ENCODE measurements at regions not wholly inside any gene's neighbourhood (a gene's known extent, or its start where the extent isn't known, plus 50 kb on each side); places are given as distances from the start of the nearest gene placed in this dataset.

- H3K4me1 Mint-ChIP-seq: peaks cover 0 to 3% (median 0%) of the 10 kb centered on the region in 7 donors
- DNase-seq (no peak), ATAC-seq (no peak)
- no peak overlapping the region for H3K4me3 ChIP-seq (ENCODE audit: low read length)
- no peaks in the 10 kb centered on the region for H3K36me3 Mint-ChIP-seq
- no peak overlapping the region for H3K4me3 Mint-ChIP-seq
- no peaks in the 10 kb centered on the region for H3K27me3 ChIP-seq (ENCODE audit: control insufficient read depth in 2 of 2, insufficient read depth in 2 of 2, low read length in 2 of 2)
- ChIA-PET POLR2A (no interaction called here), CTCF (no interaction called here)
- H3K4me1 ChIP-seq (ENCODE audit: control insufficient read depth in 2 of 2, insufficient read depth in 2 of 2, low read length in 2 of 2): no peaks in the 10 kb centered on the region
- H3K36me3 ChIP-seq (ENCODE audit: control insufficient read depth in 2 of 3, insufficient read depth in 3 of 3, low read length in 3 of 3): no peaks in the 10 kb centered on the region
- peaks cover 0 to 3% (median 0%) of the 10 kb centered on the region in 11 donors for H3K9me3 Mint-ChIP-seq
- H3K27ac ChIP-seq (ENCODE audit: low read depth, low read length): no peak overlapping the region
- peaks cover 6 to 35% (median 27%) of the 10 kb centered on the region in 5 donors for H3K27me3 Mint-ChIP-seq
- H3K27ac Mint-ChIP-seq: no peak overlapping the region
- no peaks in the 10 kb centered on the region for H3K9me3 ChIP-seq (ENCODE audit: control insufficient read depth in 2 of 3, low read length in 3 of 3)
- intact Hi-C loops (cut with micrococcal nuclease): no loop called here
These were observed 123.5 kb upstream of the CACNA1A start for GRCh38 chr19:13629687-13630357.

- no peak overlapping the region for H3K4me3 Mint-ChIP-seq
- no peaks in the 10 kb centered on the region for H3K27me3 ChIP-seq (ENCODE audit: control insufficient read depth in 2 of 2, insufficient read depth in 2 of 2, low read length in 2 of 2)
- H3K27ac ChIP-seq (ENCODE audit: low read depth, low read length): no peak overlapping the region
- no peak for ATAC-seq
- no peaks in the 10 kb centered on the region for H3K36me3 ChIP-seq (ENCODE audit: control insufficient read depth in 2 of 3, insufficient read depth in 3 of 3, low read length in 3 of 3)
- ChIA-PET POLR2A (no interaction called here), CTCF (no interaction called here)
- intact Hi-C loops (cut with micrococcal nuclease): no loop called here
- no peaks in the 10 kb centered on the region for H3K9me3 ChIP-seq (ENCODE audit: control insufficient read depth in 2 of 3, low read length in 3 of 3)
- no peak for DNase-seq
- H3K27me3 Mint-ChIP-seq: peaks cover 26 to 55% (median 46%) of the 10 kb centered on the region in 5 donors
- no peak overlapping the region for H3K4me3 ChIP-seq (ENCODE audit: low read length)
- no peaks in the 10 kb centered on the region for H3K4me1 ChIP-seq (ENCODE audit: control insufficient read depth in 2 of 2, insufficient read depth in 2 of 2, low read length in 2 of 2)
- peaks cover 0 to 2% (median 0%) of the 10 kb centered on the region in 11 donors for H3K9me3 Mint-ChIP-seq
- no peak overlapping the region for H3K27ac Mint-ChIP-seq
- H3K4me1 Mint-ChIP-seq: peaks cover 0 to under 1% (median 0%) of the 10 kb centered on the region in 7 donors
- no peaks in the 10 kb centered on the region for H3K36me3 Mint-ChIP-seq
These were observed 121.3 kb upstream of the CACNA1A start for GRCh38 chr19:13627531-13627930.

GRCh38 chr19:13623716-13624710 lies 117.7 kb upstream of the CACNA1A start:
- no peak overlapping the region for H3K4me3 ChIP-seq (ENCODE audit: low read length)
- Mint-ChIP-seq H3K36me3 (no peaks in the 10 kb centered on the region), H3K4me1 (no peaks in the 10 kb centered on the region), H3K9me3 (no peaks in the 10 kb centered on the region), H3K27me3 (peaks cover 29 to 67% (median 58%) of the 10 kb centered on the region in 5 donors), H3K27ac (peak overlapping the region in 1 of 9 donors; percentile 67), H3K4me3 (no peak overlapping the region)
- H3K4me1 ChIP-seq (ENCODE audit: control insufficient read depth in 2 of 2, insufficient read depth in 2 of 2, low read length in 2 of 2): no peaks in the 10 kb centered on the region
- no peak for DNase-seq
- no peaks in the 10 kb centered on the region for H3K27me3 ChIP-seq (ENCODE audit: control insufficient read depth in 2 of 2, insufficient read depth in 2 of 2, low read length in 2 of 2)
- H3K27ac ChIP-seq (ENCODE audit: low read depth, low read length): no peak overlapping the region
- ChIA-PET POLR2A (interaction anchor here (0.6 kb wide), 1 partner anchor 29 kb away, joined by 3 read pairs; no protein-coding TSS in a partner anchor), CTCF (no interaction called here)
- ATAC-seq: no peak
- intact Hi-C loops (cut with micrococcal nuclease): no loop called here
- H3K36me3 ChIP-seq (ENCODE audit: control insufficient read depth in 2 of 3, insufficient read depth in 3 of 3, low read length in 3 of 3): no peaks in the 10 kb centered on the region
- no peaks in the 10 kb centered on the region for H3K9me3 ChIP-seq (ENCODE audit: control insufficient read depth in 2 of 3, low read length in 3 of 3)

DNA sequence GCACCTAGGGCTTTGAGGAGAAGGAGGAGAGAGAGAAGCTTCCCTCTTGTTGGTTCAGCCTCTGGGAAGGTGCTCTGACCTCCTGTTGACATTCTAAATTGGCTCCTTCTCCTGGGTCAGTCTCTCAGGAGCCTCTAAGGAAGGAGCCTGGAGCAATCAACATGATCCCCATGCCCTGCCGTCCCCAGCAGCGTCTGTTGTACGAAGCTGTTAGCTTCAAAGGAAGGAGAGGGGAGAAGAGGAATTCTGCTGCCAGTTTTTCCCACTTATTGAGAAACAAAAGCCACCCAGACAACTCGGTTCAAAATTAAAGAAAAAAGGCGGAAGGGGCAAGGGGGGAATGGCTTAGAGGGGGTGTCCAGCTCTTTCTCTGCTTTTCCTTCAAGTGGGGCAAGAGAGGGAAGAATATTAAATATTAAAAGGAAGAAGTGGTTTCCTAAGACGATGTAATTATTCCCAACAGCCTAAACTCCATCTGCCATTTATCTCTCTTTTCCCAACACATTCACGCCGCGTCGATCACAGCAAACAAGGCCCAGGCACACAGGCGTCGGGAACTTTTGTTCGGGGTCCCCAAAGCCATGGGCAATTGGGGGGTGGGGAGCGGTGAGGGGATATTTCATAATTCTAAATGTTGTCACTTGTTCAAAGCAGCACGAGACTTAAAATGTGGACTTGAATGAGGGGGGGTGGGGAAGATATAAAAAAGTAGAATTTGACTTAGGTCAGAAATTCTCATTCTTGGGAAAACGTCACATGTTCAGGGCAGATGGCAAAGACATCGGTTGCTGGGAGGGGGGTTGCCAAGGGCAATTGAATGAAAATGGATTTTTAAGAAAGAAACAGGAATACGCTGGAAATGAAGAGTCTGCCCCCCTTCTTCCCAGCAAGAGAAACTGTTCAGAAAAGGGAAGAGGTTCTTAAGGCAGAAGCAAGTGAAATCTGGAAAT lies 116.8 kb upstream of the CACNA1A start:
- peaks cover 0 to 1% (median 0%) of the 10 kb centered on the region in 7 donors for H3K4me1 Mint-ChIP-seq
- Histone ChIP-seq H3K4me3 (ENCODE audit: low read length) (no peak overlapping the region), H3K27me3 (ENCODE audit: control insufficient read depth in 2 of 2, insufficient read depth in 2 of 2, low read length in 2 of 2) (no peaks in the 10 kb centered on the region), H3K36me3 (ENCODE audit: control insufficient read depth in 2 of 3, insufficient read depth in 3 of 3, low read length in 3 of 3) (no peaks in the 10 kb centered on the region), H3K4me1 (ENCODE audit: control insufficient read depth in 2 of 2, insufficient read depth in 2 of 2, low read length in 2 of 2) (no peaks in the 10 kb centered on the region), H3K9me3 (ENCODE audit: control insufficient read depth in 2 of 3, low read length in 3 of 3) (no peaks in the 10 kb centered on the region), H3K27ac (ENCODE audit: low read depth, low read length) (no peak overlapping the region)
- H3K36me3 Mint-ChIP-seq: no peaks in the 10 kb centered on the region
- ATAC-seq (no peak), DNase-seq (no peak)
- peaks cover 0 to 3% (median 0%) of the 10 kb centered on the region in 11 donors for H3K9me3 Mint-ChIP-seq
- CTCF ChIA-PET: no interaction called here
- H3K27ac Mint-ChIP-seq: no peak overlapping the region
- POLR2A ChIA-PET: interaction anchor here (0.6 kb wide), 1 partner anchor 28 kb away, joined by 3 read pairs; no protein-coding TSS in a partner anchor
- intact Hi-C loops (cut with micrococcal nuclease): no loop called here
- no peak overlapping the region for H3K4me3 Mint-ChIP-seq
- peaks cover 31 to 65% (median 62%) of the 10 kb centered on the region in 5 donors for H3K27me3 Mint-ChIP-seq

DNA sequence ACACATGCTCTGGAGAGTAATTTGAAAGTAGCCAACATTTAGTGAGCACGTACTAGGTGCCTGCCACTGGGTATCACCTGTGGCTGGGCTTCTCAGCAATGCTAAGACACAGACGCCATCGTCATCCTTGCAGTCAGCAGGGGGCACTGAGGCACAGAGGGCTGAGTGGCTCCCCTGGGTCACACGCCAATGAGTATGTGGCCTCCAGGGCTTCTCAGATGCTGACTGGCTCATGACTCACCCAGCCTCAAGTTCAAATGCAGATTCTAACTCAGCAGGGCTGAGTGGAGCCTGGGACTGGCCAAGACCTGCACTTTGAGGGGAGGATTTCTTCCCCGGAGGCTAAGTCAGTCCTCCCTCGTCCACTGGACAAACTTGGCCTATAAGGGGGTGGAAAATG lies 115.1 kb upstream of the CACNA1A start:
- ChIA-PET CTCF (no interaction called here), POLR2A (no interaction called here)
- H3K36me3 Mint-ChIP-seq: no peaks in the 10 kb centered on the region
- H3K27me3 ChIP-seq (ENCODE audit: control insufficient read depth in 2 of 2, insufficient read depth in 2 of 2, low read length in 2 of 2): no peaks in the 10 kb centered on the region
- no peak overlapping the region for H3K4me3 Mint-ChIP-seq
- H3K9me3 ChIP-seq (ENCODE audit: control insufficient read depth in 2 of 3, low read length in 3 of 3): no peaks in the 10 kb centered on the region
- ATAC-seq (no peak), DNase-seq (no peak)
- intact Hi-C loops (cut with micrococcal nuclease): no loop called here
- H3K36me3 ChIP-seq (ENCODE audit: control insufficient read depth in 2 of 3, insufficient read depth in 3 of 3, low read length in 3 of 3): no peaks in the 10 kb centered on the region
- peaks cover 0 to 1% (median 0%) of the 10 kb centered on the region in 7 donors for H3K4me1 Mint-ChIP-seq
- H3K9me3 Mint-ChIP-seq: peaks cover 0 to 3% (median 0%) of the 10 kb centered on the region in 11 donors
- no peaks in the 10 kb centered on the region for H3K4me1 ChIP-seq (ENCODE audit: control insufficient read depth in 2 of 2, insufficient read depth in 2 of 2, low read length in 2 of 2)
- peaks cover 31 to 77% (median 72%) of the 10 kb centered on the region in 5 donors for H3K27me3 Mint-ChIP-seq
- no peak overlapping the region for H3K27ac ChIP-seq (ENCODE audit: low read depth, low read length)
- H3K27ac Mint-ChIP-seq: no peak overlapping the region
- H3K4me3 ChIP-seq (ENCODE audit: low read length): no peak overlapping the region

- no peak overlapping the region for H3K27ac ChIP-seq (ENCODE audit: low read depth, low read length)
- H3K36me3 ChIP-seq (ENCODE audit: control insufficient read depth in 2 of 3, insufficient read depth in 3 of 3, low read length in 3 of 3): no peaks in the 10 kb centered on the region
- no peaks in the 10 kb centered on the region for H3K4me1 ChIP-seq (ENCODE audit: control insufficient read depth in 2 of 2, insufficient read depth in 2 of 2, low read length in 2 of 2)
- H3K9me3 Mint-ChIP-seq: peaks cover 0 to 3% (median 0%) of the 10 kb centered on the region in 11 donors
- no peaks in the 10 kb centered on the region for H3K36me3 Mint-ChIP-seq
- POLR2A ChIA-PET: no interaction called here
- no peak overlapping the region for H3K4me3 Mint-ChIP-seq
- ATAC-seq (no peak), DNase-seq (no peak)
- peaks cover 0 to 1% (median 0%) of the 10 kb centered on the region in 7 donors for H3K4me1 Mint-ChIP-seq
- CTCF ChIA-PET: no interaction called here
- H3K4me3 ChIP-seq (ENCODE audit: low read length): no peak overlapping the region
- no peaks in the 10 kb centered on the region for H3K9me3 ChIP-seq (ENCODE audit: control insufficient read depth in 2 of 3, low read length in 3 of 3)
- intact Hi-C loops (cut with micrococcal nuclease): no loop called here
- no peak overlapping the region for H3K27ac Mint-ChIP-seq
- peaks cover 21 to 69% (median 52%) of the 10 kb centered on the region in 5 donors for H3K27me3 Mint-ChIP-seq
- no peaks in the 10 kb centered on the region for H3K27me3 ChIP-seq (ENCODE audit: control insufficient read depth in 2 of 2, insufficient read depth in 2 of 2, low read length in 2 of 2)
These were observed 112.9 kb upstream of the CACNA1A start for GRCh38 chr19:13619203-13619632.
